Osteoblast (primary cell): ENCODE measurements at regions not wholly inside any gene's neighbourhood (a gene's known extent, or its start where the extent isn't known, plus 50 kb on each side); places are given as distances from the start of the nearest gene placed in this dataset.
A peak's percentile ranks its signal among the peaks of the same experiment; 100 is the strongest.

Experiments used
- DNase-seq: peaks from one replicate; pipeline ENCODE4 v3.0.0; 2011; ENCODE audit warnings: low spot score, mixed read lengths; ENCODE audit not compliant: insufficient read length; ENCODE audit errors: missing footprints
- H2AFZ ChIP-seq: 2 replicates; pipeline ENCODE4 v1.6.0; 2011; ENCODE audit warnings: mild to moderate bottlenecking, low read length
- H3K27ac ChIP-seq: 2 replicates; pipeline ENCODE4 v1.5.1; 2011; ENCODE audit warnings: mild to moderate bottlenecking, low read depth, low read length, moderate library complexity
- H3K27me3 ChIP-seq: 2 replicates; pipeline ENCODE4 v1.6.0; 2012; ENCODE audit warnings: mild to moderate bottlenecking, control low read depth, inconsistent platforms, low read length, moderate library complexity; ENCODE audit not compliant: insufficient read depth
- H3K36me3 ChIP-seq: 2 replicates; pipeline ENCODE4 v1.5.1; 2011; ENCODE audit warnings: mild to moderate bottlenecking, low read length, control low read depth, moderate library complexity; ENCODE audit not compliant: insufficient read depth
- H3K4me1 ChIP-seq: 2 replicates; pipeline ENCODE4 v1.5.1; 2011; ENCODE audit warnings: mild to moderate bottlenecking, low read length, control low read depth, moderate library complexity; ENCODE audit not compliant: insufficient read depth
- H3K4me2 ChIP-seq: 2 replicates; pipeline ENCODE4 v1.6.0; 2011; ENCODE audit warnings: mild to moderate bottlenecking, low read length; ENCODE audit not compliant: insufficient read depth
- H3K4me3 ChIP-seq: fragments of 200-600 bp; sonication (generic); 3 replicates; pipeline ENCODE4 v1.5.1; 2012; ENCODE audit warnings: mild to moderate bottlenecking, low read length, inconsistent platforms; ENCODE audit not compliant: insufficient read depth
- H3K79me2 ChIP-seq: 2 replicates; pipeline ENCODE4 v1.6.0; 2012; ENCODE audit warnings: mild to moderate bottlenecking, low read length, control low read depth, inconsistent platforms; ENCODE audit not compliant: insufficient read depth
- H3K9me3 ChIP-seq: 2 replicates; pipeline ENCODE4 v1.5.1; 2011; ENCODE audit warnings: low read depth, low read length, control low read depth
- H4K20me1 ChIP-seq: 2 replicates; pipeline ENCODE4 v1.6.0; 2012; ENCODE audit warnings: mild to moderate bottlenecking, low read length, control low read depth; ENCODE audit not compliant: insufficient read depth
- TF ChIP-seq, protein P1 (sequence below): IDR thresholded peaks from 2 replicates; pipeline ENCODE4 v1.5.1; 2011; ENCODE audit warnings: mild to moderate bottlenecking, low read depth, low read length, moderate library complexity; ENCODE audit errors: extremely low read depth

DNA sequence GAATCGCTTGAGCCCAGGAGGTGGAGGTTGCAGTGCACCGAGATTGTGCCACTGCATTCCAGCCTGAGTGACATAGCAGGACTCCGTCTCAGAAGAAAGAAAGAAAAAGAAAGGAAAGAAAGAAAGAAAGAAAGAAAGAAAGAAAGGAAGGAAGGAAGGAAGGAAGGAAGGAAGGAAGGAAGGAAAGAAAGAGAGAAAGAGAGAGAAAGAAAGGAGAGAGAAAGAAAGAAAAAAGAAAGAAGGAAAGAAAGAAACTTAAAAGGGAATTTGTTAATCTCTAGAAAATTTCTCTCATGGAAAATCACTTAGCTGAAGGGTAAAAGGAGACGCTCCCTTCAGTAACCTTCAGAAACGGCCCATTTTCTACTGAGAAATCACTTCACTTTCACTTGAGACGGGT is 279.5 kb upstream of the KLF6 start:
- DNase-seq, result no peak
- no peak overlapping the region for H3K4me2 ChIP-seq
- peaks cover 37% of the 10 kb centered on the region for H3K4me1 ChIP-seq
- H3K79me2 ChIP-seq, result no peaks in the 10 kb centered on the region
- H4K20me1 ChIP-seq, result no peaks in the 10 kb centered on the region
- no peak overlapping the region for H3K4me3 ChIP-seq
- no peak overlapping the region for H2AFZ ChIP-seq
- H3K9me3 ChIP-seq, result no peaks in the 10 kb centered on the region
- no peak overlapping the region for H3K27ac ChIP-seq
- H3K27me3 ChIP-seq, result no peaks in the 10 kb centered on the region
- TF ChIP-seq, protein P1, sequence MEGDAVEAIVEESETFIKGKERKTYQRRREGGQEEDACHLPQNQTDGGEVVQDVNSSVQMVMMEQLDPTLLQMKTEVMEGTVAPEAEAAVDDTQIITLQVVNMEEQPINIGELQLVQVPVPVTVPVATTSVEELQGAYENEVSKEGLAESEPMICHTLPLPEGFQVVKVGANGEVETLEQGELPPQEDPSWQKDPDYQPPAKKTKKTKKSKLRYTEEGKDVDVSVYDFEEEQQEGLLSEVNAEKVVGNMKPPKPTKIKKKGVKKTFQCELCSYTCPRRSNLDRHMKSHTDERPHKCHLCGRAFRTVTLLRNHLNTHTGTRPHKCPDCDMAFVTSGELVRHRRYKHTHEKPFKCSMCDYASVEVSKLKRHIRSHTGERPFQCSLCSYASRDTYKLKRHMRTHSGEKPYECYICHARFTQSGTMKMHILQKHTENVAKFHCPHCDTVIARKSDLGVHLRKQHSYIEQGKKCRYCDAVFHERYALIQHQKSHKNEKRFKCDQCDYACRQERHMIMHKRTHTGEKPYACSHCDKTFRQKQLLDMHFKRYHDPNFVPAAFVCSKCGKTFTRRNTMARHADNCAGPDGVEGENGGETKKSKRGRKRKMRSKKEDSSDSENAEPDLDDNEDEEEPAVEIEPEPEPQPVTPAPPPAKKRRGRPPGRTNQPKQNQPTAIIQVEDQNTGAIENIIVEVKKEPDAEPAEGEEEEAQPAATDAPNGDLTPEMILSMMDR, result no peak
- no peaks in the 10 kb centered on the region for H3K36me3 ChIP-seq

DNA sequence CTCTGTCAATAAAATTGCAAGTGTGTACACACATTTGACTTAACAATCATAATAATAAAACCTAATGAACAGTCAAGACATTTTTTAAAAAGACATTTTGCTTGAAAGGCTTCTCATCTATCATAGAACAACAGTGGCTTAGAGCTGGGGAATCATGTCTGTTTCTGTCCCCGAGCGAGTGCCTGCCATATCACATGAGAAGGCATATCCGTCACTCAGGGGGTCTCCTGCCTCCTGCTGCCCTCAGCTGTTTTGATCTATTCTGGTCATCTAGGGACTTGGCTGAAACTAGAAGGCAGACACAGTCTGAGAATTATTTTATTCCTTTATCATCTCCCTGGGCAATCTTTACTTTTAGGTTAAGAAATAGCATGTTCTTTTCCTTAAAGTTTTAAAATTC is 278.7 kb upstream of the KLF6 start:
- no peaks in the 10 kb centered on the region for H3K36me3 ChIP-seq
- no peaks in the 10 kb centered on the region for H3K27me3 ChIP-seq
- H4K20me1 ChIP-seq, result no peaks in the 10 kb centered on the region
- H3K4me3 ChIP-seq, result no peak overlapping the region
- DNase-seq, result no peak
- H3K27ac ChIP-seq, result no peak overlapping the region
- no peak overlapping the region for H2AFZ ChIP-seq
- peaks cover 29% of the 10 kb centered on the region for H3K4me1 ChIP-seq
- TF ChIP-seq, protein P1, result no peak
- no peaks in the 10 kb centered on the region for H3K9me3 ChIP-seq
- H3K79me2 ChIP-seq, result no peaks in the 10 kb centered on the region
- no peak overlapping the region for H3K4me2 ChIP-seq

DNA sequence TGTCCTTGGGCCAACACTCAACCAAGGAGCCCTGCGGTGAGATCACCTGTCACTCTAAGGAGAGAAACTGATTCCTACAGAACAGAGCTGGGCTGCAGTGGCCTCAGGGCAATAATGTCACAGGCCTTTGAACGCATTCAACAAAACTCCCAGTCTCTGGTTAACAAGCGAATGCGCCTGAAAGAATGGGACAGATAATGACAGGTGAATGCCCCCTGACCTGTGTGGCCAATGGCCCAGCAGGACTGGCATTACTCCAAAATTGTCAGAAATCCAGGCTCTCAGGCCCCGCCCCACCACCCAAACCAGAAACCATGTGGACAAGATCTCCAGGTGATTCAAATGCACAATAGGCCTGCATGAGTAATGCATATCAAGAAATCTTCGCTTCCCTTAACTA is 277.7 kb upstream of the KLF6 start:
- H3K9me3 ChIP-seq, result no peaks in the 10 kb centered on the region
- no peak overlapping the region for H3K4me3 ChIP-seq
- no peak for DNase-seq
- no peaks in the 10 kb centered on the region for H3K27me3 ChIP-seq
- H3K4me2 ChIP-seq, result no peak overlapping the region
- H3K79me2 ChIP-seq, result no peaks in the 10 kb centered on the region
- H2AFZ ChIP-seq, result no peak overlapping the region
- TF ChIP-seq, protein P1, result no peak
- no peak overlapping the region for H3K27ac ChIP-seq
- H4K20me1 ChIP-seq, result no peaks in the 10 kb centered on the region
- peaks cover 26% of the 10 kb centered on the region for H3K4me1 ChIP-seq
- H3K36me3 ChIP-seq, result no peaks in the 10 kb centered on the region

DNA sequence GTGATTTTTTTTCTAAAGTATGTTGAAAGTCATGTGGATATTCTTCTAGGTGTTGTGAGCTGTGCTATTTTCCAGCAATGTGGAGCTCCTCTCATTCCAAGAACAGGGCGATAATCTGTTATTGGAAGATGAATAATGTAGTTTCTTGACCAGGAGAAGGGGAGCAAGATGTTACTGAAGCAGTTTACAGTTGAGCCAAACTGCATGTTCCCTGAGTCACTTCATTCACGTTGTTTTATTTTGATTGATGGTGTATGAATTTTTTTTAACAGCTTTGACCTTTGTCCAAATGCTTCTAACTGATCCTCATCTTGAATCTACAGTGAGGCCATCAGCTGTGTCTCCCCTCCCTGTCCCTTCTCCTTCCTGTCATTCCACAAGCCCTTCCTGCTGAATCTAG is 277.1 kb upstream of the KLF6 start:
- DNase-seq, result no peak
- Histone ChIP-seq H3K4me1 (peaks cover 19% of the 10 kb centered on the region), H3K79me2 (no peaks in the 10 kb centered on the region), H2AFZ (no peak overlapping the region), H3K4me2 (peak overlapping the region; percentile 51), H3K27ac (peak overlapping the region; percentile 22), H3K27me3 (no peaks in the 10 kb centered on the region), H3K4me3 (no peak overlapping the region), H4K20me1 (no peaks in the 10 kb centered on the region), H3K9me3 (no peaks in the 10 kb centered on the region), H3K36me3 (no peaks in the 10 kb centered on the region)
- TF ChIP-seq, protein P1, result no peak
